HG03025 (cell line): ENCODE measurements at regions not wholly inside any gene's neighbourhood (a gene's known extent, or its start where the extent isn't known, plus 50 kb on each side); places are given as distances from the start of the nearest gene placed in this dataset.
A peak's percentile ranks its signal among the peaks of the same experiment; 100 is the strongest.
"Not testable (repeated sequence)": the region's sequence is repeated elsewhere in the genome, so short reads cannot be mapped to it uniquely, and the experiment has no call there.

Experiments
- ATAC-seq: cut with Tn5 transposase; IDR thresholded peaks from one replicate; pipeline ENCODE4 v1.9.1; 2021; ENCODE audit warnings: mild to moderate bottlenecking, moderate library complexity; ENCODE audit not compliant: unreplicated experiment, low FRiP score

GRCh38 chr21:8194042-8194441 is 2327.3 kb upstream of the TPTE start:
- ATAC-seq = not testable (repeated sequence)

DNA sequence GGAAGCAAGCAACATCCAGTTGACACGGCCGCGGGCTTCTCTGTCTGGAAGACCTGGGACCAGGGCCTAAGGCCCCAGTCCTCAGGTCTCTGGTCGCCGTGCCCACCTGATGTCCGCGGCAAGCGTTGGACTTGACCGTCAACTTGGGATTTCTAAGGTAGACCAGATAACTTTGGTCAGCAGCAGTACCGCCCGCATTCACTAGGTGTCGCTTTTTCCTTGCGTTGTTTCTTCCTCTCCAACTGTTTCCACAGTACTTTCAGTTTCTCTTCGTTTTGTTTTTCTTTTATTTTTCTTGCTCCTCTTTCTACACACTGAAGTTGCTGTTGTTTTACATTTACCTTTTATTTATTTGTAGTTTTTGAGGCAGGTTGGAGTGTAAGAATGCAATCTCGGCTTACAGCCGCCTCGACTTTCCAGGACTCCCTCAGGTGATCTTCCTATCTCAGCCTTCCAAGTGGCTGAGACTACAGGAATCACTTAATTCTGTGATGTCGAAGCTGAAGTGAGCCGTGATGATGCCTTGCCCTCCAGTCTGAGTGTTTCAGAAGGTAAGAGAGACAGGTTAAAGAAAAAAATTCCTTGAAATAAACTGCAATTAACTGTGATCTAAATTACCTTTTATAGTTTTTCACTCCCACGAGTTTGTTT is 2323.9 kb upstream of the TPTE start:
- ATAC-seq = peak; percentile 44

- not testable (repeated sequence) for ATAC-seq
Measured at GRCh38 chr21:8205094-8205891, 2316.1 kb upstream of the TPTE start.

DNA sequence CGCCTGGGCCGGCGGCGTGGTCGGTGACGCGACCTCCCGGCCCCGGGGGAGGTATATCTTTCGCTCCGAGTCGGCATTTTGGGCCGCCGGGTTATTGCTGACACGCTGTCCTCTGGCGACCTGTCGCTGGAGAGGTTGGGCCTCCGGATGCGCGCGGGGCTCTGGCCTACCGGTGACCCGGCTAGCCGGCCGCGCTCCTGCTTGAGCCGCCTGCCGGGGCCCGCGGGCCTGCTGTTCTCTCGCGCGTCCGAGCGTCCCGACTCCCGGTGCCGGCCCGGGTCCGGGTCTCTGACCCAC is 2315.5 kb upstream of the TPTE start:
- ATAC-seq = not testable (repeated sequence)

DNA sequence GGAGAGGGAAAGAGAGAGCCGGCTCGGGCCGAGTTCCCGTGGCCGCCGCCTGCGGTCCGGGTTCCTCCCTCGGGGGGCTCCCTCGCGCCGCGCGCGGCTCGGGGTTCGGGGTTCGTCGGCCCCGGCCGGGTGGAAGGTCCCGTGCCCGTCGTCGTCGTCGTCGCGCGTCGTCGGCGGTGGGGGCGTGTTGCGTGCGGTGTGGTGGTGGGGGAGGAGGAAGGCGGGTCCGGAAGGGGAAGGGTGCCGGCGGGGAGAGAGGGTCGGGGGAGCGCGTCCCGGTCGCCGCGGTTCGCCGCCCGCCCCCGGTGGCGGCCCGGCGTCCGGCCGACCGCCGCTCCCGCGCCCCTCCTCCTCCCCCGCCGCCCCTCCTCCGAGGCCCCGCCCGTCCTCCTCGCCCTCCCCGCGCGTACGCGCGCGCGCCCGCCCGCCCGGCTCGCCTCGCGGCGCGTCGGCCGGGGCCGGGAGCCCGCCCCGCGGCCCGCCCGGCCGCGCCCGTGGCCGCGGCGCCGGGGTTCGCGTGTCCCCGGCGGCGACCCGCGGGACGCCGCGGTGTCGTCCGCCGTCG is 2308.3 kb upstream of the TPTE start:
- ATAC-seq = peak; percentile 91

DNA sequence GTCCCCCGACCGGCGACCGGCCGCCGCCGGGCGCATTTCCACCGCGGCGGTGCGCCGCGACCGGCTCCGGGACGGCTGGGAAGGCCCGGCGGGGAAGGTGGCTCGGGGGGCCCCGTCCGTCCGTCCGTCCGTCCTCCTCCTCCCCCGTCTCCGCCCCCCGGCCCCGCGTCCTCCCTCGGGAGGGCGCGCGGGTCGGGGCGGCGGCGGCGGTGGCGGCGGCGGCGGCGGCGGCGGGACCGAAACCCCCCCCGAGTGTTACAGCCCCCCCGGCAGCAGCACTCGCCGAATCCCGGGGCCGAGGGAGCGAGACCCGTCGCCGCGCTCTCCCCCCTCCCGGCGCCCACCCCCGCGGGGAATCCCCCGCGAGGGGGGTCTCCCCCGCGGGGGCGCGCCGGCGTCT is 2306.8 kb upstream of the TPTE start:
- ATAC-seq = not testable (repeated sequence)

DNA sequence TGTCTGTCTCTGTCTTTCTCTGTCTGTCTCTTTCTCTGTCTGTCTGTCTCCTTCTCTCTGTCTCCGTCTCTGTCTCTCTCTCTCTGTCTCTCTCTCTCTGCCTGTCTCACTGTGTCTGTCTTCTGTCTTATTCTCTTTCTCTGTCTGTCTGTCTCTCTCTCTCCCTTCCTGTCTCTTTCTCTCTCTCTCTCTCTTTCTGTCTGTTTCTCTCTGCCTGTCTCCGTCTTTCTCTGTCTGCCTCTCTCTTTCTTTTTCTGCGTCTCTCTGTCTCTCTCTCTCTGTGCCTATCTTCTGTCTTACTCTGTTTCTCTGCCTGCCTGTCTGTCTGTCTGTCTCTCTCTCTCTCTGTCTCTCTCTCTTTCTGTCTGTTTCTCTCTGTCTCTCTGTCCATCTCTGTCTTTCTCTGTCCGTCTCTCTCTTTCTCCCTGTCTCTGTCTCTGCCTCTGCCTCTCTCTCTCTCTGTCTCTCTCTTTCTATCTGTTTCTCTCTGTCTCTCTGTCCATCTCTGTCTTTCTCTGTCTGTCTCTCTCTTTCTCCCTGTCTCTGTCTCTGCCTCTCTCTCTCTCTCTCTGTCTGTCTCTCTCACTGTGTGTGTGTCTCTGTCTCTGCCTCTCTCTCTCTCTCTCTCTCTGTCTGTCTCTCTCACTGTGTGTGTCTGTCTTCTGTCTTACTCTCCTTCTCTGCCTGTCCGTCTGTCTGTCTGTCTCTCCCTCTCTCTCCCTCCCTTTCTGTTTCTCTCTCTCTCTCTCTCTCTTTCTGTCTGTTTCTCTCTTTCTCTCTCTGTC is 2291.8 kb upstream of the TPTE start:
- peak; percentile 29 for ATAC-seq

DNA sequence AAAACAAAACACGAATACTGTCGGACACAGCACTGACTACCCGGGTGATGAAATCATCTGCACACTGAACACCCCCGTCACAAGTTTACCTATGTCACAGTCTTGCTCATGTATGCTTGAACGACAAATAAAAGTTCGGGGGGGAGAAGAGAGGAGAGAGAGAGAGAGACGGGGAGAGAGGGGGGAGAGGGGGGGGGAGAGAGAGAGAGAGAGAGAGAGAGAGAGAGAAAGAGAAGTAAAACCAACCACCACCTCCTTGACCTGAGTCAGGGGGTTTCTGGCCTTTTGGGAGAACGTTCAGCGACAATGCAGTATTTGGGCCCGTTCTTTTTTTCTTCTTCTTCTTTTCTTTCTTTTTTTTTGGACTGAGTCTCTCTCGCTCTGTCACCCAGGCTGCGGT is 2290.1 kb upstream of the TPTE start:
- ATAC-seq = not testable (repeated sequence)

GRCh38 chr21:8233000-8233399 is 2288.4 kb upstream of the TPTE start:
- ATAC-seq = not testable (repeated sequence)

DNA sequence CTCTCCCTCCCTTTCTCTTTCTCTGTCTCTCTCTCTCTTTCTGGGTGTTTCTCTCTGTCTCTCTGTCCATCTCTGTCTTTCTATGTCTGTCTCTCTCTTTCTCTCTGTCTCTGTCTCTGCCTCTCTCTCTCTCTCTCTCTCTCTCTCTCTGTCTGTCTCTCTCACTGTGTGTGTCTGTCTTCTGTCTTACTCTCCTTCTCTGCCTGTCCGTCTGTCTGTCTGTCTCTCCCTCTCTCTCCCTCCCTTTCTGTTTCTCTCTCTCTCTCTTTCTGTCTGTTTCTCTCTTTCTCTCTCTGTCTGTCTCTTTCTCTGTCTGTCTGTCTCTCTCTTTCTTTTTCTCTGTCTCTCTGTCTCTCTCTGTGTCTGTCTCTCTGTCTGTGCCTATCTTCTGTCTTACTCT is 2287.3 kb upstream of the TPTE start:
- not testable (repeated sequence) for ATAC-seq

- peak; percentile 47 for ATAC-seq
Measured at GRCh38 chr21:8244723-8245641, 2276.4 kb upstream of the TPTE start.

DNA sequence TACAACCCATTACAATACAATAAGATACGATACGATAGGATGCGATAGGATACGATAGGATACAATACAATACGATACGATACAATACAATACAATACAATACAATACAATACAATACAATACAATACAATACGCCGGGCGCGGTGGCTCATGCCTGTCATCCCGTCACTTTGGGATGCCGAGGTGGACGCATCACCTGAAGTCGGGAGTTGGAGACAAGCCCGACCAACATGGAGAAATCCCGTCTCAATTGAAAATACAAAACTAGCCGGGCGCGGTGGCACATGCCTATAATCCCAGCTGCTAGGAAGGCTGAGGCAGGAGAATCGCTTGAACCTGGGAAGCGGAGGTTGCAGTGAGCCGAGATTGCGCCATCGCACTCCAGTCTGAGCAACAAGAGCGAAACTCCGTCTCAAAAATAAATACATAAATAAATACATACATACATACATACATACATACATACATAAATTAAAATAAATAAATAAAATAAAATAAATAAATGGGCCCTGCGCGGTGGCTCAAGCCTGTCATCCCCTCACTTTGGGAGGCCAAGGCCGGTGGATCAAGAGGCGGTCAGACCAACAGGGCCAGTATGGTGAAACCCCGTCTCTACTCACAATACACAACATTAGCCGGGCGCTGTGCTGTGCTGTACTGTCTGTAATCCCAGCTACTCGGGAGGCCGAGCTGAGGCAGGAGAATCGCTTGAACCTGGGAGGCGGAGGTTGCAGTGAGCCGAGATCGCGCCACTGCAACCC is 2275.6 kb upstream of the TPTE start:
- ATAC-seq = peak; percentile 75

- not testable (repeated sequence) for ATAC-seq
Measured at GRCh38 chr21:8251701-8252100, 2269.7 kb upstream of the TPTE start.

GRCh38 chr21:8255094-8255493 is 2266.3 kb upstream of the TPTE start:
- not testable (repeated sequence) for ATAC-seq

- not testable (repeated sequence) for ATAC-seq
Measured at GRCh38 chr21:8257083-8257799, 2264.1 kb upstream of the TPTE start.

- ATAC-seq = not testable (repeated sequence)
Measured at GRCh38 chr21:8260065-8260627, 2261.2 kb upstream of the TPTE start.
